Loucy (cell line): ENCODE measurements at regions not wholly inside any gene's neighbourhood (a gene's known extent, or its start where the extent isn't known, plus 50 kb on each side); places are given as distances from the start of the nearest gene placed in this dataset.

ENCODE experiments used
- EZH2phosphoT487 ChIP-seq: fragments of 200-600 bp; IDR thresholded peaks from 2 replicates; pipeline ENCODE4 v1.6.1; 2018; ENCODE audit warnings: antibody characterized with exemption, mild to moderate bottlenecking, moderate library complexity, borderline replicate concordance
- TF ChIP-seq, protein P1 (sequence below): fragments of 200-600 bp; sonication (generic); conservative IDR thresholded peaks from 2 replicates; pipeline ENCODE4 v1.5.1; 2014; ENCODE audit warnings: mild to moderate bottlenecking, antibody characterized with exemption, low read length

DNA sequence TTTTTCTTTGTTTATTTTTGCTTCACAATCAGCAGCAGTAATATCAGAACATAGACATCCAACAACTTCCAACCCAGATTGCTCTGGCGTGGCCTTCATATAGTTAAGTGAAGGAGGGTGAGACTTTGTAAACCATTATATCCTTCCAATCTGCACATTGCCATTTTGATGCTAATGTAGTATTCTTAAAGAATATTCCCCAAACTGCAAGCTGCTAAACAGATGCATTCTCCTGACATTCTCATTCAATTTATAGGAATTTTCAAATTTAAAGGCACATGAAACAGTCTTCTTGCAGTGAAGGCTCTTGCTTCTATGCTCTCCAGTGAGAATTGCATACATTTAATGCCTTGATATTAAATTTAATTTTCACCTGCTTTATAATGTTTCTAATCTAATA, 181.2 kb upstream of the EDIL3 start:
- TF ChIP-seq, protein P1, sequence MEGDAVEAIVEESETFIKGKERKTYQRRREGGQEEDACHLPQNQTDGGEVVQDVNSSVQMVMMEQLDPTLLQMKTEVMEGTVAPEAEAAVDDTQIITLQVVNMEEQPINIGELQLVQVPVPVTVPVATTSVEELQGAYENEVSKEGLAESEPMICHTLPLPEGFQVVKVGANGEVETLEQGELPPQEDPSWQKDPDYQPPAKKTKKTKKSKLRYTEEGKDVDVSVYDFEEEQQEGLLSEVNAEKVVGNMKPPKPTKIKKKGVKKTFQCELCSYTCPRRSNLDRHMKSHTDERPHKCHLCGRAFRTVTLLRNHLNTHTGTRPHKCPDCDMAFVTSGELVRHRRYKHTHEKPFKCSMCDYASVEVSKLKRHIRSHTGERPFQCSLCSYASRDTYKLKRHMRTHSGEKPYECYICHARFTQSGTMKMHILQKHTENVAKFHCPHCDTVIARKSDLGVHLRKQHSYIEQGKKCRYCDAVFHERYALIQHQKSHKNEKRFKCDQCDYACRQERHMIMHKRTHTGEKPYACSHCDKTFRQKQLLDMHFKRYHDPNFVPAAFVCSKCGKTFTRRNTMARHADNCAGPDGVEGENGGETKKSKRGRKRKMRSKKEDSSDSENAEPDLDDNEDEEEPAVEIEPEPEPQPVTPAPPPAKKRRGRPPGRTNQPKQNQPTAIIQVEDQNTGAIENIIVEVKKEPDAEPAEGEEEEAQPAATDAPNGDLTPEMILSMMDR: no peak
- no peak for TF ChIP-seq EZH2phosphoT487
